ENCODE measurements at regions not wholly inside any gene's neighbourhood (a gene's known extent, or its start where the extent isn't known, plus 50 kb on each side); places are given as distances from the start of the nearest gene placed in this dataset.

DNA sequence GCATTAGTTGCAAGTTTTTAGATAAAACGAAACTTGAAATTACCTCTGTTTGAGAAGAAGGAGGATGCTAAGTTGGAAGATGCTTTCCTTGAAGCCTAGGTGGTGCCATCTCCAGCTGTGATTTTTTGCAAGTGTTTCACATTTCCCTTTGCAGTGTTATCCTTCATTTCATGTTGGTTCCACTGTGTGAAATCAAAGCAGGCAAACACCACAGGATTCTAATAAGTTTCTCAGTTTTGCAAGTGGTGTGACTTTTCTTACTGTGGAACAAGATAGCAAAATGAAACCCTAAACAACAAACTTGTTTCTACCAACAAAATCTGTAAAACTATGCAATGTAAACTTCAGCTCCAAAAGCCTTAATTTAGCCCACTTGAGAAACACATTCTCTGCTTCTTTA is 260.9 kb downstream of the OXSM start:
- Histone ChIP-seq H3K27ac (ENCODE audit: low read depth in 2 of 2, low read length in 1 of 2) (no peak overlapping the region), H3K4me1 (ENCODE audit: control insufficient read depth in 1 of 2, insufficient read depth in 2 of 2, low read depth in 1 of 2, low read length in 1 of 2) (no peaks in the 10 kb centered on the region), H3K4me3 (ENCODE audit: low read depth in 2 of 2, low read length in 1 of 2) (no peak overlapping the region), H3K9ac (no peak overlapping the region), H3K9me3 (no peaks in the 10 kb centered on the region), H2AFZ (ENCODE audit: low read depth) (no peak overlapping the region), H3K79me2 (ENCODE audit: insufficient read depth) (no peaks in the 10 kb centered on the region), H3F3A (replicated peaks; ENCODE audit: insufficient read depth) (no peaks in the 10 kb centered on the region), H3K27me3 (ENCODE audit: insufficient read depth) (no peaks in the 10 kb centered on the region), H4K20me1 (ENCODE audit: insufficient read depth) (no peaks in the 10 kb centered on the region), H3K36me3 (replicated peaks in 1 of 2; ENCODE audit: control insufficient read depth in 1 of 2, insufficient read depth in 2 of 2, low read length in 1 of 2) (no peaks in the 10 kb centered on the region), H3K9me2 (no peaks in the 10 kb centered on the region), H3K4me2 (no peak overlapping the region)
- no peak for DNase-seq
- TF ChIP-seq POLR2AphosphoS5 (IDR thresholded peaks at IDR 0.05; ENCODE audit: low read depth, low read length) (no peak), YY1 (IDR thresholded peaks at IDR 0.05; ENCODE audit: low read depth) (no peak), MEF2A (IDR thresholded peaks at IDR 0.05; ENCODE audit: borderline replicate concordance, low read depth) (no peak), GABPA (IDR thresholded peaks at IDR 0.05; ENCODE audit: low read depth) (no peak), JUND (IDR thresholded peaks at IDR 0.05) (no peak), TCF12 (IDR thresholded peaks at IDR 0.05) (no peak), SMC3 (IDR thresholded peaks at IDR 0.05; ENCODE audit: low read depth, low read length) (no peak), EP300 (IDR thresholded peaks at IDR 0.05; ENCODE audit: borderline replicate concordance in 1 of 2, low read depth in 1 of 2, low read length in 1 of 2) (no peak), FOXJ3 (CRISPR knock-in tag; IDR thresholded peaks at IDR 0.05) (no peak), RAD21 (IDR thresholded peaks at IDR 0.05; ENCODE audit: low read length) (no peak)
- TF ChIP-seq, protein P1, sequence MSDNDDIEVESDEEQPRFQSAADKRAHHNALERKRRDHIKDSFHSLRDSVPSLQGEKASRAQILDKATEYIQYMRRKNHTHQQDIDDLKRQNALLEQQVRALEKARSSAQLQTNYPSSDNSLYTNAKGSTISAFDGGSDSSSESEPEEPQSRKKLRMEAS (IDR thresholded peaks at IDR 0.05; ENCODE audit: low read depth), result no peak
- TF ChIP-seq, protein P2, sequence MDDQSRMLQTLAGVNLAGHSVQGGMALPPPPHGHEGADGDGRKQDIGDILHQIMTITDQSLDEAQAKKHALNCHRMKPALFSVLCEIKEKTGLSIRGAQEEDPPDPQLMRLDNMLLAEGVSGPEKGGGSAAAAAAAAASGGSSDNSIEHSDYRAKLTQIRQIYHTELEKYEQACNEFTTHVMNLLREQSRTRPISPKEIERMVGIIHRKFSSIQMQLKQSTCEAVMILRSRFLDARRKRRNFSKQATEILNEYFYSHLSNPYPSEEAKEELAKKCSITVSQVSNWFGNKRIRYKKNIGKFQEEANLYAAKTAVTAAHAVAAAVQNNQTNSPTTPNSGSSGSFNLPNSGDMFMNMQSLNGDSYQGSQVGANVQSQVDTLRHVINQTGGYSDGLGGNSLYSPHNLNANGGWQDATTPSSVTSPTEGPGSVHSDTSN (IDR thresholded peaks at IDR 0.05), result no peak
- TF ChIP-seq, protein P3, sequence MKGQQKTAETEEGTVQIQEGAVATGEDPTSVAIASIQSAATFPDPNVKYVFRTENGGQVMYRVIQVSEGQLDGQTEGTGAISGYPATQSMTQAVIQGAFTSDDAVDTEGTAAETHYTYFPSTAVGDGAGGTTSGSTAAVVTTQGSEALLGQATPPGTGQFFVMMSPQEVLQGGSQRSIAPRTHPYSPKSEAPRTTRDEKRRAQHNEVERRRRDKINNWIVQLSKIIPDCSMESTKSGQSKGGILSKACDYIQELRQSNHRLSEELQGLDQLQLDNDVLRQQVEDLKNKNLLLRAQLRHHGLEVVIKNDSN (IDR thresholded peaks at IDR 0.05; ENCODE audit: borderline replicate concordance, low read depth), result no peak
- WGBS (ENCODE audit: low lambda C conversion rate), result 3% methylated on average over 1 of the region's 1 CpG
- POLR2A ChIA-PET, result no interaction called here
- CTCF ChIA-PET, result no interaction called here

DNA sequence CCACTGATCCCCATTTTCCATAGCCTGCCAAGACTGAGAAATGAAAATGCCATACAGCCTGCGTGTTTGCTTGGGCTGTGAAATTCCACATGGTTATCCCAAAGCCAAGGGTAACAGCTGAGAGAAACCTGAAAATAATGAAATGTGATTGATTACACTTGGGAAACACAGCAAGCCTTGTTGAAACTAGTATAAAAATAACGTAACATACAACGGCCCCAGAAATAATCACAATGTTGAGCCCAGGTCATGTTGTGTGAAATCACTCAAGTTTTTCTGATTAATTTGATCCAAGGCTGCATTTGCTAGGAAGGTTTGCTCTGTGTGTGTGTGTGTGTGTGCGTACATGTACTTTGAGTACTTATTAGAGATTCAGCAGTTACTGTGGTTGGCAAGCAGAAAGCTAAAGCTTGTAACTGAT is 269.0 kb downstream of the OXSM start:
- POLR2A ChIA-PET, result no interaction called here
- H3K27me3 ChIP-seq (ENCODE audit: insufficient read depth), result no peaks in the 10 kb centered on the region
- no peak overlapping the region for H3K27ac ChIP-seq (ENCODE audit: low read depth in 2 of 2, low read length in 1 of 2)
- no peaks in the 10 kb centered on the region for H3F3A ChIP-seq (replicated peaks; ENCODE audit: insufficient read depth)
- WGBS (ENCODE audit: low lambda C conversion rate), result 48% methylated on average over 4 of the region's 4 CpGs
- no peaks in the 10 kb centered on the region for H3K4me1 ChIP-seq (ENCODE audit: control insufficient read depth in 1 of 2, insufficient read depth in 2 of 2, low read depth in 1 of 2, low read length in 1 of 2)
- no peak overlapping the region for H3K4me3 ChIP-seq (ENCODE audit: low read depth in 2 of 2, low read length in 1 of 2)
- DNase-seq, result no peak
- CTCF ChIA-PET, result no interaction called here
- H3K9me2 ChIP-seq, result no peaks in the 10 kb centered on the region
- no peak overlapping the region for H3K9ac ChIP-seq
- no peaks in the 10 kb centered on the region for H3K36me3 ChIP-seq (replicated peaks in 1 of 2; ENCODE audit: control insufficient read depth in 1 of 2, insufficient read depth in 2 of 2, low read length in 1 of 2)
- H3K79me2 ChIP-seq (ENCODE audit: insufficient read depth), result no peaks in the 10 kb centered on the region
- H3K9me3 ChIP-seq, result no peaks in the 10 kb centered on the region
- H2AFZ ChIP-seq (ENCODE audit: low read depth), result no peak overlapping the region
- H3K4me2 ChIP-seq, result no peak overlapping the region
- TF ChIP-seq EZH2phosphoT487 (IDR thresholded peaks at IDR 0.05; ENCODE audit: borderline replicate concordance, low read depth), result no peak
- TF ChIP-seq, protein P3 (IDR thresholded peaks at IDR 0.05; ENCODE audit: borderline replicate concordance, low read depth), result no peak
- TF ChIP-seq CHD2 (IDR thresholded peaks at IDR 0.05; ENCODE audit: low read length, partially characterized antibody), result no peak
- no peak for TF ChIP-seq EP300 (IDR thresholded peaks at IDR 0.05; ENCODE audit: borderline replicate concordance in 1 of 2, low read depth in 1 of 2, low read length in 1 of 2)
- TF ChIP-seq, protein P1 (IDR thresholded peaks at IDR 0.05; ENCODE audit: low read depth), result no peak
- TF ChIP-seq MEF2A (IDR thresholded peaks at IDR 0.05; ENCODE audit: borderline replicate concordance, low read depth), result no peak
- no peak for TF ChIP-seq JUND (IDR thresholded peaks at IDR 0.05)
- TF ChIP-seq, protein P4, sequence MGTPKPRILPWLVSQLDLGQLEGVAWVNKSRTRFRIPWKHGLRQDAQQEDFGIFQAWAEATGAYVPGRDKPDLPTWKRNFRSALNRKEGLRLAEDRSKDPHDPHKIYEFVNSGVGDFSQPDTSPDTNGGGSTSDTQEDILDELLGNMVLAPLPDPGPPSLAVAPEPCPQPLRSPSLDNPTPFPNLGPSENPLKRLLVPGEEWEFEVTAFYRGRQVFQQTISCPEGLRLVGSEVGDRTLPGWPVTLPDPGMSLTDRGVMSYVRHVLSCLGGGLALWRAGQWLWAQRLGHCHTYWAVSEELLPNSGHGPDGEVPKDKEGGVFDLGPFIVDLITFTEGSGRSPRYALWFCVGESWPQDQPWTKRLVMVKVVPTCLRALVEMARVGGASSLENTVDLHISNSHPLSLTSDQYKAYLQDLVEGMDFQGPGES (IDR thresholded peaks at IDR 0.05; ENCODE audit: low read depth, low read length), result no peak
- TF ChIP-seq, protein P2 (IDR thresholded peaks at IDR 0.05), result no peak
- H4K20me1 ChIP-seq (ENCODE audit: insufficient read depth), result no peaks in the 10 kb centered on the region

Data from SK-N-SH (cell line).